Smooth muscle cell (in vitro differentiated cells): ENCODE measurements at regions not wholly inside any gene's neighbourhood (a gene's known extent, or its start where the extent isn't known, plus 50 kb on each side); places are given as distances from the start of the nearest gene placed in this dataset.

Source experiments
- DNase-seq: peaks from one replicate; lab custom pipeline; 2025; ENCODE audit not compliant: unreplicated experiment; lab: John Stamatoyannopoulos, UW
- H2AFZ ChIP-seq: fragments of 200-600 bp; sonication (generic); 2 replicates; pipeline ENCODE4 v1.6.0; 2016; ENCODE audit warnings: antibody characterized with exemption, low read depth, mild to moderate bottlenecking
- H3F3A ChIP-seq: fragments of 200-600 bp; sonication (generic); 2 replicates; pipeline ENCODE4 v1.6.0; 2017; ENCODE audit warnings: antibody characterized with exemption, low read depth
- H3K27ac ChIP-seq: fragments of 200-600 bp; sonication (generic); 2 replicates; pipeline ENCODE4 v1.5.1; 2016; ENCODE audit warnings: low read depth, mild to moderate bottlenecking
- H3K27me3 ChIP-seq: fragments of 200-600 bp; sonication (generic); 2 replicates; pipeline ENCODE4 v1.6.1; 2016; ENCODE audit warnings: low read depth, mild to moderate bottlenecking
- H3K36me3 ChIP-seq: fragments of 200-600 bp; sonication (generic); 2 replicates; pipeline ENCODE4 v1.5.1; 2016; ENCODE audit warnings: low read depth
- H3K4me1 ChIP-seq: fragments of 200-600 bp; sonication (generic); 2 replicates; pipeline ENCODE4 v1.5.1; 2016; ENCODE audit warnings: low read depth
- H3K4me2 ChIP-seq: fragments of 200-600 bp; sonication (generic); 2 replicates; pipeline ENCODE4 v1.6.0; 2016; ENCODE audit warnings: mild to moderate bottlenecking
- H3K4me3 ChIP-seq: fragments of 200-600 bp; sonication (generic); 2 replicates; pipeline ENCODE4 v1.5.1; 2016; ENCODE audit warnings: mild to moderate bottlenecking
- H3K79me2 ChIP-seq: fragments of 200-600 bp; sonication (generic); 2 replicates; pipeline ENCODE4 v1.6.0; 2016; ENCODE audit warnings: low read depth, mild to moderate bottlenecking
- H3K9ac ChIP-seq: fragments of 200-600 bp; sonication (generic); 2 replicates; pipeline ENCODE4 v1.6.0; 2016; ENCODE audit warnings: low read depth
- H3K9me3 ChIP-seq: fragments of 200-600 bp; sonication (generic); replicated peaks from 2 replicates; pipeline ENCODE4 v1.5.1; 2016; ENCODE audit warnings: low read depth
- H4K20me1 ChIP-seq: fragments of 200-600 bp; sonication (generic); 2 replicates; pipeline ENCODE4 v1.6.0; 2016; ENCODE audit warnings: low read depth
- WGBS: methylation state at CpG from one replicate; pipeline ENCODE4 v1.1.7; 2016; ENCODE audit warnings: low lambda C conversion rate; 5-methylcytosine and 5-hydroxymethylcytosine counted together
- TF ChIP-seq, protein P1 (sequence below): fragments of 200-600 bp; sonication (generic); IDR thresholded peaks from 2 replicates; pipeline ENCODE4 v1.5.1; 2017; ENCODE audit warnings: borderline replicate concordance, mild to moderate bottlenecking, antibody characterized with exemption; ENCODE audit not compliant: insufficient read depth, poor library complexity, severe bottlenecking

DNA sequence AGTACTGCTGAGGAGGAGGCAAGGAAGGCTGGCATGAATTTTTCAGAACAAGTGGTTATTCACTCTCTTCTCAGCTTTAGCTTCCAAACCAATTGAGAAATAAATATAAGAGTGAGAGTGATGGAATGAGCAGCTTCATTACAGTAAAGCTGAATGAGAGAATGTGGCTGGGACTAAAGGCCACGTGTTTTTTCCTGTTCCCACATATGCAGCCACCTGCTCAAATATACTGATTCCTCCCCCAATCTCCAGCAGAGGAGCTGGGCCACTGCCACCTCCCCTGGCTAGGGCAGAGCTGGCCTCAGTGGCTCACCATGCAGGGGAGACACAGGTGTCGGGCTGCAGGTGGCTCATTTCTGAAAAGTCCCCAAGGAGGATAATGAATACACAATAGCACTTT is 1505.3 kb upstream of the WWC1 start:
- TF ChIP-seq, protein P1, sequence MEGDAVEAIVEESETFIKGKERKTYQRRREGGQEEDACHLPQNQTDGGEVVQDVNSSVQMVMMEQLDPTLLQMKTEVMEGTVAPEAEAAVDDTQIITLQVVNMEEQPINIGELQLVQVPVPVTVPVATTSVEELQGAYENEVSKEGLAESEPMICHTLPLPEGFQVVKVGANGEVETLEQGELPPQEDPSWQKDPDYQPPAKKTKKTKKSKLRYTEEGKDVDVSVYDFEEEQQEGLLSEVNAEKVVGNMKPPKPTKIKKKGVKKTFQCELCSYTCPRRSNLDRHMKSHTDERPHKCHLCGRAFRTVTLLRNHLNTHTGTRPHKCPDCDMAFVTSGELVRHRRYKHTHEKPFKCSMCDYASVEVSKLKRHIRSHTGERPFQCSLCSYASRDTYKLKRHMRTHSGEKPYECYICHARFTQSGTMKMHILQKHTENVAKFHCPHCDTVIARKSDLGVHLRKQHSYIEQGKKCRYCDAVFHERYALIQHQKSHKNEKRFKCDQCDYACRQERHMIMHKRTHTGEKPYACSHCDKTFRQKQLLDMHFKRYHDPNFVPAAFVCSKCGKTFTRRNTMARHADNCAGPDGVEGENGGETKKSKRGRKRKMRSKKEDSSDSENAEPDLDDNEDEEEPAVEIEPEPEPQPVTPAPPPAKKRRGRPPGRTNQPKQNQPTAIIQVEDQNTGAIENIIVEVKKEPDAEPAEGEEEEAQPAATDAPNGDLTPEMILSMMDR = no peak
- no peaks in the 10 kb centered on the region for H3K27me3 ChIP-seq
- DNase-seq = no peak
- H3K27ac ChIP-seq = no peak overlapping the region
- H3K4me2 ChIP-seq = no peak overlapping the region
- no peaks in the 10 kb centered on the region for H3K79me2 ChIP-seq
- no peaks in the 10 kb centered on the region for H3K9me3 ChIP-seq
- 94% methylated on average over 2 of the region's 2 CpGs for WGBS
- H3K4me3 ChIP-seq = no peak overlapping the region
- H3F3A ChIP-seq = no peaks in the 10 kb centered on the region
- H3K9ac ChIP-seq = no peak overlapping the region
- peaks cover 5% of the 10 kb centered on the region for H3K4me1 ChIP-seq
- no peaks in the 10 kb centered on the region for H4K20me1 ChIP-seq
- H3K36me3 ChIP-seq = no peaks in the 10 kb centered on the region
- H2AFZ ChIP-seq = no peak overlapping the region

DNA sequence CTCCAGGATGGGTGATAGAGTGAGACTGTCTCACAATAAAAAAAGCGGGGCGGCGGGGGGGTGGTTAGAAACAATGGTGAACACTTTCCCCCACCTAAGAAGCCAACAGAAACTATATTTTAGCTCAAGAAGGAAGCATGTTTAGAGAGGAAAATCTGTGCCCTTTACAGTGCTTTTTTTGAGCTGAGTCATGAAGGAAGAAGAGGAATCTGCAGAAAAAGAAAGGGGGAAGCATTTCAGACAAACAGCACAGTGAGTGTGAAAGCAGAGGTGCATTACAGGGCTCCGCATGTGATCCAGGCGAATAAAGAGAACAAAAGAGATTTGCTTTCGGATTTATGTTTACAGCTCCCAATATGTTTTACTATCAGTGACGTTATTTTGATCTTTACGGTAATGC is 1504.6 kb upstream of the WWC1 start:
- no peaks in the 10 kb centered on the region for H3K36me3 ChIP-seq
- peaks cover 1% of the 10 kb centered on the region for H3K4me1 ChIP-seq
- H2AFZ ChIP-seq = peak overlapping the region; percentile 63
- no peak for DNase-seq
- H4K20me1 ChIP-seq = no peaks in the 10 kb centered on the region
- WGBS = 72% methylated on average over 8 of the region's 8 CpGs
- H3K4me2 ChIP-seq = no peak overlapping the region
- H3F3A ChIP-seq = no peaks in the 10 kb centered on the region
- TF ChIP-seq, protein P1 = no peak
- H3K9me3 ChIP-seq = no peaks in the 10 kb centered on the region
- H3K9ac ChIP-seq = no peak overlapping the region
- no peak overlapping the region for H3K27ac ChIP-seq
- no peaks in the 10 kb centered on the region for H3K27me3 ChIP-seq
- no peak overlapping the region for H3K4me3 ChIP-seq
- no peaks in the 10 kb centered on the region for H3K79me2 ChIP-seq

GRCh38 chr5:166788050-166788449 is 1503.4 kb upstream of the WWC1 start:
- Histone ChIP-seq H3K4me1 (no peaks in the 10 kb centered on the region), H3K27ac (no peak overlapping the region), H3F3A (no peaks in the 10 kb centered on the region), H3K9me3 (no peaks in the 10 kb centered on the region), H3K9ac (no peak overlapping the region), H3K27me3 (no peaks in the 10 kb centered on the region), H3K36me3 (no peaks in the 10 kb centered on the region), H4K20me1 (no peaks in the 10 kb centered on the region), H3K4me2 (no peak overlapping the region), H3K4me3 (no peak overlapping the region), H3K79me2 (no peaks in the 10 kb centered on the region), H2AFZ (no peak overlapping the region)
- TF ChIP-seq, protein P1 = no peak
- DNase-seq = no peak
- WGBS = 11% methylated on average over 1 of the region's 1 CpG

DNA sequence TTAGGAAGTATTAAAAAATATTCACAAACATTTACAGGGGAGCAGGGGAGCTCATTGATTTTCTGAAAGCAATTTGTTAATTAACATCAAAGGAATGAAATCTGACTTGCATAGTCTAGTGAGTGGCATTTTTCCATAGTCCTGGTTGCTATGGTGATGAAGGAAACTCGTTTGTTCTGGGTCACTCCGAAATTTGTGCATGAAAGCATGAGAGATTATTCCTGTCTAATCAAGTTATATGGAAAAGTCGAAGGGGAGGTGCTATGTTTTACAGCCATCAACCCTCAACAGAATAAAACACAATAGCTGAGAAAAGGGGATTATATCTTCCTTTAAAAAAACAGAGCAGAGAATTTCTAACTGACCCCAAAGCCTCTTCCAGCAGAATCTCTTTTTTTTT is 1495.7 kb upstream of the WWC1 start:
- no peaks in the 10 kb centered on the region for H4K20me1 ChIP-seq
- H3K27me3 ChIP-seq = no peaks in the 10 kb centered on the region
- no peaks in the 10 kb centered on the region for H3K9me3 ChIP-seq
- H3F3A ChIP-seq = no peaks in the 10 kb centered on the region
- H3K4me2 ChIP-seq = no peak overlapping the region
- TF ChIP-seq, protein P1 = no peak
- H3K4me1 ChIP-seq = no peaks in the 10 kb centered on the region
- H2AFZ ChIP-seq = no peak overlapping the region
- H3K79me2 ChIP-seq = no peaks in the 10 kb centered on the region
- 83% methylated on average over 3 of the region's 3 CpGs for WGBS
- DNase-seq = no peak
- no peak overlapping the region for H3K9ac ChIP-seq
- no peaks in the 10 kb centered on the region for H3K36me3 ChIP-seq
- H3K27ac ChIP-seq = no peak overlapping the region
- H3K4me3 ChIP-seq = no peak overlapping the region
